ENCODE measurements at regions not wholly inside any gene's neighbourhood (a gene's known extent, or its start where the extent isn't known, plus 50 kb on each side); places are given as distances from the start of the nearest gene placed in this dataset.

DNA sequence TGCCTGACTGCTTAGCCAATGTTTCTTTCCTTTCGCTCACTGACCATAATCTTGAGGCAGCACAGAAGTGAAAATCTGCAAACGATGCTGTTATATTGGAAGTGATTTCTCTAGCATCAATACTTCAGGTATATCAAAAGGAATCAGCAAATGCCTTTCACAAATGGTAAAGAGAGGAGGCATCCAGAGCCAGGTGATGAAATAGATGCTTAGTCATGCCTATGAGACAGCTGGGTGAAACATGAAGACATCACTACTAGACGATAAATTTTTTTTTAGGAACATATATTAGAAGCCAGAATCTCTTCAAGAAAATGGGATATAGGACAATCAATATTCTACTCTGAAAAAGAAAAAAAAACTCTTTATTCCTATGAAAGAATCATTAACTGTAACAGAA, 249.2 kb upstream of the SLC39A10 start:
- Histone ChIP-seq H3K9ac (ENCODE audit: low read length) (no peak overlapping the region), H3K4me1 (ENCODE audit: control insufficient read depth in 2 of 2, insufficient read depth in 2 of 2, low read length in 2 of 2) (no peaks in the 10 kb centered on the region), H3K27ac (ENCODE audit: low read length in 2 of 2) (no peak overlapping the region), H3K4me2 (replicated peaks; ENCODE audit: low read depth, low read length, poor library complexity, severe bottlenecking) (no peak overlapping the region), H2AFZ (ENCODE audit: insufficient read depth, low read depth, low read length, poor library complexity, severe bottlenecking) (no peak overlapping the region), H3K9me3 (ENCODE audit: control extremely low read depth in 1 of 3, control insufficient read depth in 2 of 3, insufficient read depth in 1 of 3, low read length in 2 of 3) (no peaks in the 10 kb centered on the region), H3K79me2 (ENCODE audit: control insufficient read depth, insufficient read depth, low read length) (no peaks in the 10 kb centered on the region), H3K36me3 (replicated peaks in 1 of 2; ENCODE audit: control extremely low read depth in 1 of 2, control insufficient read depth in 1 of 2, extremely low read depth in 1 of 2, insufficient read depth in 2 of 2, low read length in 1 of 2) (no peaks in the 10 kb centered on the region), H3K27me3 (replicated peaks in 1 of 4; ENCODE audit: control extremely low read depth in 1 of 4, control insufficient read depth in 3 of 4, insufficient read depth in 4 of 4, low read length in 3 of 4) (no peaks in the 10 kb centered on the region), H4K20me1 (ENCODE audit: control insufficient read depth, insufficient read depth, low read length, poor library complexity, severe bottlenecking) (no peaks in the 10 kb centered on the region), H3K4me3 (ENCODE audit: control extremely low read depth in 1 of 5, extremely low read depth in 1 of 5, insufficient read depth in 1 of 5, low read depth in 2 of 5, low read length in 4 of 5) (no peak overlapping the region)
- intact Hi-C loops (cut with micrococcal nuclease), result no loop called here
- Mint-ChIP-seq H3K4me1 (no peaks in the 10 kb centered on the region), H3K27ac (no peak overlapping the region), H3K27me3 (no peaks in the 10 kb centered on the region), H3K9me3 (ENCODE audit: insufficient read depth) (no peaks in the 10 kb centered on the region), H3K4me3 (no peak overlapping the region)
- ATAC-seq (ENCODE audit: low read depth) (no peak), DNase-seq (no peak)
- CTCF ChIA-PET, result no interaction called here
- POLR2A ChIA-PET, result no interaction called here
- WGBS (ENCODE audit: insufficient coverage), result no CpG with 5 or more reads among the region's 3 CpGs
- TF ChIP-seq, protein P1, sequence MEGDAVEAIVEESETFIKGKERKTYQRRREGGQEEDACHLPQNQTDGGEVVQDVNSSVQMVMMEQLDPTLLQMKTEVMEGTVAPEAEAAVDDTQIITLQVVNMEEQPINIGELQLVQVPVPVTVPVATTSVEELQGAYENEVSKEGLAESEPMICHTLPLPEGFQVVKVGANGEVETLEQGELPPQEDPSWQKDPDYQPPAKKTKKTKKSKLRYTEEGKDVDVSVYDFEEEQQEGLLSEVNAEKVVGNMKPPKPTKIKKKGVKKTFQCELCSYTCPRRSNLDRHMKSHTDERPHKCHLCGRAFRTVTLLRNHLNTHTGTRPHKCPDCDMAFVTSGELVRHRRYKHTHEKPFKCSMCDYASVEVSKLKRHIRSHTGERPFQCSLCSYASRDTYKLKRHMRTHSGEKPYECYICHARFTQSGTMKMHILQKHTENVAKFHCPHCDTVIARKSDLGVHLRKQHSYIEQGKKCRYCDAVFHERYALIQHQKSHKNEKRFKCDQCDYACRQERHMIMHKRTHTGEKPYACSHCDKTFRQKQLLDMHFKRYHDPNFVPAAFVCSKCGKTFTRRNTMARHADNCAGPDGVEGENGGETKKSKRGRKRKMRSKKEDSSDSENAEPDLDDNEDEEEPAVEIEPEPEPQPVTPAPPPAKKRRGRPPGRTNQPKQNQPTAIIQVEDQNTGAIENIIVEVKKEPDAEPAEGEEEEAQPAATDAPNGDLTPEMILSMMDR (IDR thresholded peaks at IDR 0.05), result no peak
- no peak for TF ChIP-seq EZH2 (IDR thresholded peaks at IDR 0.05; ENCODE audit: borderline replicate concordance, insufficient read depth, low read depth, low read length, poor library complexity, severe bottlenecking)

DNA sequence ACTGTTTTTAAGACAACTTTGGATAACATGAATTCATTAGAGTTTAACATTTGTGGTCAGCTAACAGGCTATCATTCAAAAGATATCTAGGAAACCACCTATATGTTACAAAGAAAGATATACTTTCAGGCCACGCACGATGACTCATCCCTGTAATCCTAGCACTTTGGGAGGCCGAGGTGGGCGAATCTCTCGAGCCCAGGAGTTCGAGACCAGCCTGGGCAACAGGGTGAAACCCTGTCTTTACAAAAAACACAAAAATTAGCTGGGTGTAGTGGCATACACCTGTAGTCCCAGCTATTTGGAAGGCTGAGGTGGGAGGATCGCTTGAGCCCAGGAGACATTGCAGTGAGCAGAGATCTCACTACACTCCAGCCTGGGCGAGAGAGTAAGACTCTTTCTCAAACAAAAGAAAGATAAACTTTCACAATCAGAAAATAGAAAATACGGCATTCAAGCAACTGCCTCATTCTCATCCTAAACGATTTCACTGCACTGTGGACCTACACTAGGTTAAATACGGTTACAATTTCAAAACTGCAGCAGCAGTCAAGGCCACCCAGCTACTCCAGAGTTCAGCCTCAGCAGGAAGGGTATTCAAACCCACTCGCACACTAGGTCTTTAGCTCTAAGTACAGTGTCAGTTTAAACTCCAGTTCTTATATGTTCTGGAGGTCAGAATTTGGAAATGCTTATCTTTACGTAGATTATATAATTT, 250.0 kb upstream of the SLC39A10 start:
- 89% methylated on average over 7 of the region's 13 CpGs for WGBS (ENCODE audit: insufficient coverage)
- Histone ChIP-seq H3K27me3 (replicated peaks in 1 of 4; ENCODE audit: control extremely low read depth in 1 of 4, control insufficient read depth in 3 of 4, insufficient read depth in 4 of 4, low read length in 3 of 4) (no peaks in the 10 kb centered on the region), H3K79me2 (ENCODE audit: control insufficient read depth, insufficient read depth, low read length) (no peaks in the 10 kb centered on the region), H3K9ac (ENCODE audit: low read length) (no peak overlapping the region), H4K20me1 (ENCODE audit: control insufficient read depth, insufficient read depth, low read length, poor library complexity, severe bottlenecking) (no peaks in the 10 kb centered on the region), H3K27ac (ENCODE audit: low read length in 2 of 2) (no peak overlapping the region), H3K4me2 (replicated peaks; ENCODE audit: low read depth, low read length, poor library complexity, severe bottlenecking) (no peak overlapping the region), H2AFZ (ENCODE audit: insufficient read depth, low read depth, low read length, poor library complexity, severe bottlenecking) (no peak overlapping the region), H3K9me3 (ENCODE audit: control extremely low read depth in 1 of 3, control insufficient read depth in 2 of 3, insufficient read depth in 1 of 3, low read length in 2 of 3) (no peaks in the 10 kb centered on the region), H3K4me1 (ENCODE audit: control insufficient read depth in 2 of 2, insufficient read depth in 2 of 2, low read length in 2 of 2) (no peaks in the 10 kb centered on the region), H3K36me3 (replicated peaks in 1 of 2; ENCODE audit: control extremely low read depth in 1 of 2, control insufficient read depth in 1 of 2, extremely low read depth in 1 of 2, insufficient read depth in 2 of 2, low read length in 1 of 2) (no peaks in the 10 kb centered on the region), H3K4me3 (ENCODE audit: control extremely low read depth in 1 of 5, extremely low read depth in 1 of 5, insufficient read depth in 1 of 5, low read depth in 2 of 5, low read length in 4 of 5) (no peak overlapping the region)
- no peak for ATAC-seq (ENCODE audit: low read depth)
- ChIA-PET CTCF (interaction anchor here (1.8 kb wide), 1 partner anchor 661 kb away, joined by 4 read pairs; no protein-coding TSS in a partner anchor), POLR2A (no interaction called here)
- Mint-ChIP-seq H3K4me3 (no peak overlapping the region), H3K9me3 (ENCODE audit: insufficient read depth) (no peaks in the 10 kb centered on the region), H3K4me1 (no peaks in the 10 kb centered on the region), H3K27ac (no peak overlapping the region), H3K27me3 (no peaks in the 10 kb centered on the region)
- TF ChIP-seq, protein P1 (IDR thresholded peaks at IDR 0.05), result no peak
- no peak for TF ChIP-seq EZH2 (IDR thresholded peaks at IDR 0.05; ENCODE audit: borderline replicate concordance, insufficient read depth, low read depth, low read length, poor library complexity, severe bottlenecking)
- intact Hi-C loops (cut with micrococcal nuclease), result no loop called here
- no peak for DNase-seq

Measured in B cell (primary cell).